Stimulated activated CD8-positive, alpha-beta memory T cell treated with anti-CD3 and anti-CD28 coated beads, Interleukin-15, amount 100 ng/mL, for 1 hour (primary cell): ENCODE measurements at regions not wholly inside any gene's neighbourhood (a gene's known extent, or its start where the extent isn't known, plus 50 kb on each side); places are given as distances from the start of the nearest gene placed in this dataset.
A peak's percentile ranks its signal among the peaks of the same experiment; 100 is the strongest.
"Not testable (repeated sequence)": the region's sequence is repeated elsewhere in the genome, so short reads cannot be mapped to it uniquely, and the experiment has no call there.

Experiments
- DNase-seq: peaks from one replicate; pipeline ENCODE4 v3.0.0-alpha.2; 2020; ENCODE audit warnings: low read depth

- no peak for DNase-seq
These were observed 51.8 kb upstream of the PMAIP1 start for GRCh38 chr18:59848002-59848401.

- DNase-seq, result not testable (repeated sequence)
These were observed 52.3 kb upstream of the PMAIP1 start for GRCh38 chr18:59847491-59847846.

GRCh38 chr18:59846814-59847490 is 52.8 kb upstream of the PMAIP1 start:
- DNase-seq, result no peak

- no peak for DNase-seq
These were observed 56.8 kb upstream of the PMAIP1 start for GRCh38 chr18:59842947-59843346.

- DNase-seq, result no peak
These were observed 59.7 kb upstream of the PMAIP1 start for GRCh38 chr18:59839931-59840685.

GRCh38 chr18:59839246-59839645 is 60.5 kb upstream of the PMAIP1 start:
- no peak for DNase-seq

GRCh38 chr18:59837586-59837985 is 62.2 kb upstream of the PMAIP1 start:
- DNase-seq, result peak; percentile 20

GRCh38 chr18:59835605-59836379 is 64.0 kb upstream of the PMAIP1 start:
- DNase-seq, result no peak

GRCh38 chr18:59834267-59834666 is 65.5 kb upstream of the PMAIP1 start:
- DNase-seq, result no peak

GRCh38 chr18:59833785-59834184 is 66.0 kb upstream of the PMAIP1 start:
- DNase-seq, result no peak

- no peak for DNase-seq
These were observed 76.1 kb upstream of the PMAIP1 start for GRCh38 chr18:59823596-59824195.

- DNase-seq, result no peak
These were observed 76.9 kb upstream of the PMAIP1 start for GRCh38 chr18:59822612-59823550.

GRCh38 chr18:59821983-59822382 is 77.8 kb upstream of the PMAIP1 start:
- no peak for DNase-seq

GRCh38 chr18:59820663-59821062 is 79.1 kb upstream of the PMAIP1 start:
- DNase-seq, result no peak

- DNase-seq, result no peak
These were observed 81.0 kb upstream of the PMAIP1 start for GRCh38 chr18:59818769-59819168.

- no peak for DNase-seq
These were observed 84.9 kb upstream of the PMAIP1 start for GRCh38 chr18:59814891-59815290.

- DNase-seq, result no peak
These were observed 85.9 kb upstream of the PMAIP1 start for GRCh38 chr18:59813942-59814341.

- DNase-seq, result no peak
These were observed 88.9 kb upstream of the PMAIP1 start for GRCh38 chr18:59810735-59811520.

GRCh38 chr18:59810183-59810582 is 89.6 kb upstream of the PMAIP1 start:
- no peak for DNase-seq

- no peak for DNase-seq
These were observed 97.8 kb upstream of the PMAIP1 start for GRCh38 chr18:59802031-59802430.

- DNase-seq, result no peak
These were observed 98.2 kb upstream of the PMAIP1 start for GRCh38 chr18:59801576-59801975.
